ENCODE measurements at regions not wholly inside any gene's neighbourhood (a gene's known extent, or its start where the extent isn't known, plus 50 kb on each side); places are given as distances from the start of the nearest gene placed in this dataset.

DNA sequence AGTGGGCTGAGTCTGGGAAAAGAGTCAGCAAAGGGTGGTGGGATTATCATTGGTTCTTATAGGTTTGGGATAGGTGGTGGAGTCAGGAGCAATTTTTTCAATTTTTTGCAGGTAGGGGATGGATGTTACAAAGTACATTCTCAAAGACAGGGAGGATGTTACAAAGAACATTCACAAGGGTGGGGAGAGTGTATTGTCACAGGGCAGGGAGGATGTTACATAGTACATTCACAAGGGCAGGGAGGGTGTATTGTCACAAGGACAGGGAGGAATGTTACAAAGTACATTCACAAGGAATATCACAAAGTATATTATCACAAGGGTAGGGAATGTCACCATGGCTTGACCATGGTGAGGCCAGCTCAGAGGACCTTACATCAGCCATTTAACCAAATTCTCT is 58.6 kb upstream of the WDR75 start:
- TF ChIP-seq, protein P1, sequence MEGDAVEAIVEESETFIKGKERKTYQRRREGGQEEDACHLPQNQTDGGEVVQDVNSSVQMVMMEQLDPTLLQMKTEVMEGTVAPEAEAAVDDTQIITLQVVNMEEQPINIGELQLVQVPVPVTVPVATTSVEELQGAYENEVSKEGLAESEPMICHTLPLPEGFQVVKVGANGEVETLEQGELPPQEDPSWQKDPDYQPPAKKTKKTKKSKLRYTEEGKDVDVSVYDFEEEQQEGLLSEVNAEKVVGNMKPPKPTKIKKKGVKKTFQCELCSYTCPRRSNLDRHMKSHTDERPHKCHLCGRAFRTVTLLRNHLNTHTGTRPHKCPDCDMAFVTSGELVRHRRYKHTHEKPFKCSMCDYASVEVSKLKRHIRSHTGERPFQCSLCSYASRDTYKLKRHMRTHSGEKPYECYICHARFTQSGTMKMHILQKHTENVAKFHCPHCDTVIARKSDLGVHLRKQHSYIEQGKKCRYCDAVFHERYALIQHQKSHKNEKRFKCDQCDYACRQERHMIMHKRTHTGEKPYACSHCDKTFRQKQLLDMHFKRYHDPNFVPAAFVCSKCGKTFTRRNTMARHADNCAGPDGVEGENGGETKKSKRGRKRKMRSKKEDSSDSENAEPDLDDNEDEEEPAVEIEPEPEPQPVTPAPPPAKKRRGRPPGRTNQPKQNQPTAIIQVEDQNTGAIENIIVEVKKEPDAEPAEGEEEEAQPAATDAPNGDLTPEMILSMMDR (conservative IDR thresholded peaks at IDR 0.05 in 1 of 2, IDR thresholded peaks at IDR 0.05 in 1 of 2; ENCODE audit: low read depth in 1 of 2, low read length in 2 of 2): no peak
- no peak for TF ChIP-seq EZH2 (IDR thresholded peaks at IDR 0.05; ENCODE audit: low read length, missing control alignments)

All from fibroblast of lung (primary cell).